ENCODE measurements at regions not wholly inside any gene's neighbourhood (a gene's known extent, or its start where the extent isn't known, plus 50 kb on each side); places are given as distances from the start of the nearest gene placed in this dataset.

DNA sequence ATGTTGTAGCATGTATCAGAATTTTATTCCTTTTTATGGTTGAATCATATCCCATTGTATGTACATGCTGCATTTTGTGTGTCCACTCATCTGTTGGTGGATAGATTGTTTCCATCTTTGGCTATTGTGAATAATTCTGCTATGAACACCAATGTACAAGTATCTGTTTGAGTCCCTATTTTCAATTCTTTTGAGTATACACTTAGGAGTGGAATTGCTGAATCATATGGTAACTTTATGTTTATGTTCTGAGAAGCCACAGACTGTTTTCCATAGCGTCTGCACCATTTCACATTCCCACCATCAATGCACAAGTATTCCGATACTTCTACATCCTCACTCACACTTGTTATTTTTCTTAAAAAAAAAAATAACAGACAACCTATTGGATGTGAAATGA is 91.5 kb downstream of the ARF6 start:
- ChIA-PET POLR2A (no interaction called here), RAD21 (ENCODE audit: low non-redundant PET in 1 of 2, low total read pairs in 2 of 2, uncharacterized antibody in 2 of 2, unreplicated experiment in 2 of 2) (no interaction called here), CTCF (interaction anchor here (0.6 kb wide), 1 partner anchor 10 kb away, joined by 3 read pairs; no protein-coding TSS in a partner anchor)
- Histone ChIP-seq H3K79me2 (ENCODE audit: insufficient read depth, low read length) (no peaks in the 10 kb centered on the region), H3K27ac (ENCODE audit: low read depth, low read length) (no peak overlapping the region), H3K4me3 (replicated peaks in 1 of 2; ENCODE audit: low read depth in 1 of 2, low read length in 2 of 2) (no peak overlapping the region), H3K9me3 (ENCODE audit: control insufficient read depth in 1 of 2, insufficient read depth in 1 of 2, low read depth in 1 of 2, low read length in 2 of 2) (no peaks in the 10 kb centered on the region), H3K27me3 (ENCODE audit: insufficient read depth, low read length) (no peaks in the 10 kb centered on the region), H3K9me2 (ENCODE audit: insufficient read depth) (no peaks in the 10 kb centered on the region), H2AFZ (ENCODE audit: low read depth, low read length, poor library complexity, severe bottlenecking) (no peak overlapping the region), H3K36me3 (ENCODE audit: control insufficient read depth in 1 of 2, insufficient read depth in 2 of 2, low read length in 2 of 2) (no peaks in the 10 kb centered on the region), H3K4me2 (ENCODE audit: low read length) (no peak overlapping the region), H4K20me1 (ENCODE audit: insufficient read depth) (no peaks in the 10 kb centered on the region), H3K9ac (ENCODE audit: low read length) (no peak overlapping the region), H3K4me1 (ENCODE audit: control insufficient read depth in 1 of 2, insufficient read depth in 2 of 2, low read length in 2 of 2) (peaks cover 0 to 7% of the 10 kb centered on the region in 2 experiments; a peak in 1 of 4 replicates)
- intact Hi-C loops (cut with micrococcal nuclease) = no loop called here
- TF ChIP-seq SP1 (IDR thresholded peaks at IDR 0.05; ENCODE audit: low read depth) (no peak), POLR2AphosphoS5 (IDR thresholded peaks at IDR 0.05; ENCODE audit: low read depth, low read length) (no peak), ZFX (IDR thresholded peaks at IDR 0.05) (no peak), ELF1 (IDR thresholded peaks at IDR 0.05; ENCODE audit: borderline replicate concordance, low read depth) (no peak), YY1 (IDR thresholded peaks at IDR 0.05; ENCODE audit: extremely low read depth, insufficient replicate concordance, low read depth, low read length) (no peak), ZNF274 (IDR thresholded peaks at IDR 0.05; ENCODE audit: low read depth, low read length) (no peak), EZH2phosphoT487 (IDR thresholded peaks at IDR 0.05; ENCODE audit: borderline replicate concordance) (no peak), RAD21 (IDR thresholded peaks at IDR 0.05; ENCODE audit: low read depth) (no peak), POLR2A (IDR thresholded peaks at IDR 0.05; ENCODE audit: borderline replicate concordance, extremely low read depth, insufficient read depth, insufficient read length) (no peak), CBX3 (IDR thresholded peaks at IDR 0.05; ENCODE audit: low read depth) (no peak), JUND (IDR thresholded peaks at IDR 0.05) (no peak), FOSL1 (IDR thresholded peaks at IDR 0.05; ENCODE audit: low read depth) (no peak), EZH2 (IDR thresholded peaks at IDR 0.05) (no peak), EGR1 (IDR thresholded peaks at IDR 0.05; ENCODE audit: low read depth) (no peak), CEBPB (IDR thresholded peaks at IDR 0.05; ENCODE audit: low read depth) (no peak), SRF (IDR thresholded peaks at IDR 0.05; ENCODE audit: low read depth) (no peak)
- TF ChIP-seq, protein P1, sequence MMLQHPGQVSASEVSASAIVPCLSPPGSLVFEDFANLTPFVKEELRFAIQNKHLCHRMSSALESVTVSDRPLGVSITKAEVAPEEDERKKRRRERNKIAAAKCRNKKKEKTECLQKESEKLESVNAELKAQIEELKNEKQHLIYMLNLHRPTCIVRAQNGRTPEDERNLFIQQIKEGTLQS (IDR thresholded peaks at IDR 0.05) = no peak
- TF ChIP-seq, protein P2, sequence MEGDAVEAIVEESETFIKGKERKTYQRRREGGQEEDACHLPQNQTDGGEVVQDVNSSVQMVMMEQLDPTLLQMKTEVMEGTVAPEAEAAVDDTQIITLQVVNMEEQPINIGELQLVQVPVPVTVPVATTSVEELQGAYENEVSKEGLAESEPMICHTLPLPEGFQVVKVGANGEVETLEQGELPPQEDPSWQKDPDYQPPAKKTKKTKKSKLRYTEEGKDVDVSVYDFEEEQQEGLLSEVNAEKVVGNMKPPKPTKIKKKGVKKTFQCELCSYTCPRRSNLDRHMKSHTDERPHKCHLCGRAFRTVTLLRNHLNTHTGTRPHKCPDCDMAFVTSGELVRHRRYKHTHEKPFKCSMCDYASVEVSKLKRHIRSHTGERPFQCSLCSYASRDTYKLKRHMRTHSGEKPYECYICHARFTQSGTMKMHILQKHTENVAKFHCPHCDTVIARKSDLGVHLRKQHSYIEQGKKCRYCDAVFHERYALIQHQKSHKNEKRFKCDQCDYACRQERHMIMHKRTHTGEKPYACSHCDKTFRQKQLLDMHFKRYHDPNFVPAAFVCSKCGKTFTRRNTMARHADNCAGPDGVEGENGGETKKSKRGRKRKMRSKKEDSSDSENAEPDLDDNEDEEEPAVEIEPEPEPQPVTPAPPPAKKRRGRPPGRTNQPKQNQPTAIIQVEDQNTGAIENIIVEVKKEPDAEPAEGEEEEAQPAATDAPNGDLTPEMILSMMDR (IDR thresholded peaks at IDR 0.05 in 2 of 3, conservative IDR thresholded peaks at IDR 0.05 in 1 of 3; ENCODE audit: borderline replicate concordance in 1 of 3, insufficient read depth in 1 of 3, low read depth in 2 of 3, low read length in 2 of 3) = no peak
- TF ChIP-seq, protein P3, sequence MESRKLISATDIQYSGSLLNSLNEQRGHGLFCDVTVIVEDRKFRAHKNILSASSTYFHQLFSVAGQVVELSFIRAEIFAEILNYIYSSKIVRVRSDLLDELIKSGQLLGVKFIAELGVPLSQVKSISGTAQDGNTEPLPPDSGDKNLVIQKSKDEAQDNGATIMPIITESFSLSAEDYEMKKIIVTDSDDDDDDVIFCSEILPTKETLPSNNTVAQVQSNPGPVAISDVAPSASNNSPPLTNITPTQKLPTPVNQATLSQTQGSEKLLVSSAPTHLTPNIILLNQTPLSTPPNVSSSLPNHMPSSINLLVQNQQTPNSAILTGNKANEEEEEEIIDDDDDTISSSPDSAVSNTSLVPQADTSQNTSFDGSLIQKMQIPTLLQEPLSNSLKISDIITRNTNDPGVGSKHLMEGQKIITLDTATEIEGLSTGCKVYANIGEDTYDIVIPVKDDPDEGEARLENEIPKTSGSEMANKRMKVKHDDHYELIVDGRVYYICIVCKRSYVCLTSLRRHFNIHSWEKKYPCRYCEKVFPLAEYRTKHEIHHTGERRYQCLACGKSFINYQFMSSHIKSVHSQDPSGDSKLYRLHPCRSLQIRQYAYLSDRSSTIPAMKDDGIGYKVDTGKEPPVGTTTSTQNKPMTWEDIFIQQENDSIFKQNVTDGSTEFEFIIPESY (IDR thresholded peaks at IDR 0.05; ENCODE audit: extremely low read depth, insufficient replicate concordance, low read length) = no peak
- TF ChIP-seq, protein P4, sequence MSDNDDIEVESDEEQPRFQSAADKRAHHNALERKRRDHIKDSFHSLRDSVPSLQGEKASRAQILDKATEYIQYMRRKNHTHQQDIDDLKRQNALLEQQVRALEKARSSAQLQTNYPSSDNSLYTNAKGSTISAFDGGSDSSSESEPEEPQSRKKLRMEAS (IDR thresholded peaks at IDR 0.05) = no peak
- ATAC-seq = no peak
- no TSS peak for BruUV-seq (replicated peaks)
- DNase-seq (ENCODE audit: low read depth, low spot score) = no peak
